Nephron progenitor cell (in vitro differentiated cells): ENCODE measurements at regions not wholly inside any gene's neighbourhood (a gene's known extent, or its start where the extent isn't known, plus 50 kb on each side); places are given as distances from the start of the nearest gene placed in this dataset.

ENCODE experiments used
- DNase-seq: peaks from one replicate; pipeline ENCODE4 v3.0.0; 2021
- H3K27ac Mint-ChIP-seq: 2 replicates; pipeline ENCODE4 v1.8.0; 2021; ENCODE audit warnings: mild to moderate bottlenecking, moderate library complexity, mixed read lengths
- H3K27me3 Mint-ChIP-seq: 2 replicates; pipeline ENCODE4 v1.8.0; 2021; ENCODE audit warnings: mild to moderate bottlenecking, low read depth, mixed read lengths; ENCODE audit not compliant: poor library complexity
- H3K36me3 Mint-ChIP-seq: 2 replicates; pipeline ENCODE4 v1.8.0; 2021; ENCODE audit warnings: low read depth, mixed read lengths
- H3K4me1 Mint-ChIP-seq: 2 replicates; pipeline ENCODE4 v1.8.0; 2021; ENCODE audit warnings: mixed read lengths
- H3K4me3 Mint-ChIP-seq: 2 replicates; pipeline ENCODE4 v1.8.0; 2021; ENCODE audit warnings: mild to moderate bottlenecking, moderate library complexity, mixed read lengths
- H3K9me3 Mint-ChIP-seq: 2 replicates; pipeline ENCODE4 v1.8.0; 2021; ENCODE audit warnings: mild to moderate bottlenecking, moderate library complexity, mixed read lengths
- CTCF ChIP-seq: fragments of 200-600 bp; sonication (generic); IDR thresholded peaks from 2 replicates; pipeline ENCODE4 v1.5.0; 2021; ENCODE audit warnings: antibody characterized with exemption

DNA sequence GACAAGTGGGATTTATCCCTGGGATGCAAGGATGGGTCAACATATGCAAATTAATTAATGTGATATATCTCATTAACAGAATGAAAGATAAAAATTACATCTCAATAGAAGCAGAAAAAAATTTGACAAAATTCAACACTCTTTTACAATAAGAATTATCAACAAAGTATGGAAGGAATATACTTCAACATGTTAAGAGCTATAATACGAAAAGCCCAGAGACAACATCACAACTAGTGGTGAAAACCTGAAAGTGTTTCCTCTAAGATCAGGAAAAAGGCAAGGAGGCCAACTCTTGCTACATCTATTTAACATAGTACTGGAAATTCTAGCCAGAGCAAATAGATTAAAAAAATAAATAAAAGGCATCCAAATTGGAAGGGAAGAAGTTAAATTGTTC, 970.0 kb upstream of the POT1 start:
- Mint-ChIP-seq H3K27me3 (no peaks in the 10 kb centered on the region), H3K27ac (no peak overlapping the region), H3K36me3 (no peaks in the 10 kb centered on the region), H3K9me3 (no peaks in the 10 kb centered on the region), H3K4me3 (no peak overlapping the region), H3K4me1 (no peaks in the 10 kb centered on the region)
- TF ChIP-seq CTCF: no peak
- DNase-seq: no peak

DNA sequence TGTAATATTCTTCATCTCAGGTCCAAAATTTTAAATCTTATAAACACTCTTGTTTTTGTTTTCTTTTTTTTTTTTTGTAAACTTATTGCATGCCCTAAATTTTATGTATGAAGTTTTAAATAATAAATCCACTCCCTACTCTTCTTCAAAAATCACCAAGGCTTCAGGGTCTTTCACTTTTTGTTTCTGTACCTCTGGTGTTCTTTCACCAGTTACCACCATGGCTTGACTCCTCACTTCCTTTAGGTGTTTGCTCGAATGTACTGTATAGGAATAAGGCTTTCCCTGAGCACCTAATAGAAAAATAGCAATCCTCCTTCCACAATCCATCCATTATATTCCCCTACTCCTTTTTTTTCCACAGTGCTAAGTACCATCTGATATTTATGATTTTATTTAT, 962.8 kb upstream of the POT1 start:
- no peaks in the 10 kb centered on the region for H3K36me3 Mint-ChIP-seq
- peaks cover 4% of the 10 kb centered on the region for H3K9me3 Mint-ChIP-seq
- no peaks in the 10 kb centered on the region for H3K4me1 Mint-ChIP-seq
- peaks cover 2% of the 10 kb centered on the region for H3K27me3 Mint-ChIP-seq
- no peak for DNase-seq
- no peak overlapping the region for H3K4me3 Mint-ChIP-seq
- TF ChIP-seq CTCF: no peak
- no peak overlapping the region for H3K27ac Mint-ChIP-seq

GRCh38 chr7:125878988-125879387, 949.4 kb upstream of the POT1 start:
- Mint-ChIP-seq H3K27me3 (no peaks in the 10 kb centered on the region), H3K36me3 (peaks cover 7% of the 10 kb centered on the region), H3K4me3 (no peak overlapping the region), H3K4me1 (peaks cover 4% of the 10 kb centered on the region), H3K9me3 (peaks cover 20% of the 10 kb centered on the region), H3K27ac (no peak overlapping the region)
- no peak for TF ChIP-seq CTCF
- peak; percentile 2 for DNase-seq

- H3K27me3 Mint-ChIP-seq: no peaks in the 10 kb centered on the region
- H3K27ac Mint-ChIP-seq: no peak overlapping the region
- peaks cover 20% of the 10 kb centered on the region for H3K9me3 Mint-ChIP-seq
- no peak for DNase-seq
- no peak for TF ChIP-seq CTCF
- H3K36me3 Mint-ChIP-seq: peaks cover 7% of the 10 kb centered on the region
- H3K4me1 Mint-ChIP-seq: peaks cover 4% of the 10 kb centered on the region
- H3K4me3 Mint-ChIP-seq: no peak overlapping the region
These were observed 948.8 kb upstream of the POT1 start for GRCh38 chr7:125878235-125878956.

DNA sequence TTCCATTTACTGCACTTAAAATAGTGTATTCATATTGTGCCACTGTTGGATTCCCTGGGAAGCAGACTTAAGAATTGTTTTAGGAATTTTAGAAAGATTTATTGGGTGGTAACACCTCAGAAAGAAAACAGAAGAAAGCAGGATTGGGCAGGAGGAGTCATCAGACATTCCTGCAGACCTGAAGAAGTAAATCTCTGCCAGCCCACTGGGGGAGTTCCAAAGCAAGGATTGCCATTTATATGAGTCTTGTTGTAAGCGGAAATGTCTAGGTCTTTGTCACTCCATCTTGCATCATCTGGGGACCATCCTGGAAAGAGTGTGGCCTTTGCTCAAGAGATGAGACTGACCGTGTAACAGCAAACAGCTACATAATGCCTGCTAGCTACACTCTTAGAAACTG, 947.6 kb upstream of the POT1 start:
- H3K9me3 Mint-ChIP-seq: peaks cover 20% of the 10 kb centered on the region
- no peak overlapping the region for H3K27ac Mint-ChIP-seq
- DNase-seq: no peak
- TF ChIP-seq CTCF: no peak
- peaks cover 4% of the 10 kb centered on the region for H3K4me1 Mint-ChIP-seq
- H3K4me3 Mint-ChIP-seq: no peak overlapping the region
- H3K27me3 Mint-ChIP-seq: no peaks in the 10 kb centered on the region
- H3K36me3 Mint-ChIP-seq: peaks cover 7% of the 10 kb centered on the region

DNA sequence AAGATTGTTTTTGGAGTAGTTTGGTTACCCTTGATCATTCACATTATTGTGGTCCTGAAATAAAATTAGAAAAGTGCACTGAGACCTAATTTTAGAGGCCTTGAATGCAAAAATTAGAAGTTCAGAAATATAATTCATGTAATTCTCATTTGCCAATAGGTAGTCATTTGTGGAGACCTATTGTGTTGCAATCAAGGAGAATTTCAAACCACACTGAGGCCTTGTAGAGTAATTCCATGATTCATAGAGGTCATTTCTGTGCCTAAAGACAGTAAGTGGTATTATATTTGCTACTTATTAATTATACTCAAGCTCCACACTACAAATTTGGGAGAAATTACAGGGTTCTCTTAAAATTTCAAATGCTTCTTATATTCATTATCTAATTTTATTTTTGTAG, 946.8 kb upstream of the POT1 start:
- DNase-seq: no peak
- Mint-ChIP-seq H3K9me3 (peaks cover 20% of the 10 kb centered on the region), H3K4me1 (peaks cover 4% of the 10 kb centered on the region), H3K27me3 (no peaks in the 10 kb centered on the region), H3K4me3 (no peak overlapping the region), H3K27ac (no peak overlapping the region), H3K36me3 (peaks cover 7% of the 10 kb centered on the region)
- no peak for TF ChIP-seq CTCF
